ENCODE measurements at regions not wholly inside any gene's neighbourhood (a gene's known extent, or its start where the extent isn't known, plus 50 kb on each side); places are given as distances from the start of the nearest gene placed in this dataset.
"Not testable (repeated sequence)": the region's sequence is repeated elsewhere in the genome, so short reads cannot be mapped to it uniquely, and the experiment has no call there.

GRCh38 chr2:132039609-132040236 lies 122.0 kb downstream of the ANKRD30BL start:
- not testable (repeated sequence) for TF ChIP-seq POLR2A, CTCF (IDR thresholded peaks at IDR 0.05)
